GM10248 (cell line): ENCODE measurements at regions not wholly inside any gene's neighbourhood (a gene's known extent, or its start where the extent isn't known, plus 50 kb on each side); places are given as distances from the start of the nearest gene placed in this dataset.

Experiments used
- CTCF ChIA-PET: fragments of 300-600 bp; sonication (Branson Sonifier 250); formaldehyde crosslinking; extraction: SDS; loops from one replicate; lab custom pipeline; 2021; ENCODE audit warnings: antibody characterized with exemption; lab: Yijun Ruan, JAX
- POLR2A ChIA-PET: fragments of 350-650 bp; sonication (Branson Sonifier 250); formaldehyde crosslinking; extraction: SDS; loops from one replicate; lab custom pipeline; 2020; ENCODE audit warnings: antibody characterized with exemption; lab: Yijun Ruan, JAX
- DNase-seq: peaks from one replicate; pipeline ENCODE4 v3.0.0; 2012; ENCODE audit errors: extremely low spot score
- TF ChIP-seq, protein P1 (sequence below): IDR thresholded peaks from 2 replicates; pipeline ENCODE4 v1.5.1; 2012; ENCODE audit warnings: mild to moderate bottlenecking, low read depth; ENCODE audit errors: extremely low read depth, missing control alignments, control extremely low read depth

DNA sequence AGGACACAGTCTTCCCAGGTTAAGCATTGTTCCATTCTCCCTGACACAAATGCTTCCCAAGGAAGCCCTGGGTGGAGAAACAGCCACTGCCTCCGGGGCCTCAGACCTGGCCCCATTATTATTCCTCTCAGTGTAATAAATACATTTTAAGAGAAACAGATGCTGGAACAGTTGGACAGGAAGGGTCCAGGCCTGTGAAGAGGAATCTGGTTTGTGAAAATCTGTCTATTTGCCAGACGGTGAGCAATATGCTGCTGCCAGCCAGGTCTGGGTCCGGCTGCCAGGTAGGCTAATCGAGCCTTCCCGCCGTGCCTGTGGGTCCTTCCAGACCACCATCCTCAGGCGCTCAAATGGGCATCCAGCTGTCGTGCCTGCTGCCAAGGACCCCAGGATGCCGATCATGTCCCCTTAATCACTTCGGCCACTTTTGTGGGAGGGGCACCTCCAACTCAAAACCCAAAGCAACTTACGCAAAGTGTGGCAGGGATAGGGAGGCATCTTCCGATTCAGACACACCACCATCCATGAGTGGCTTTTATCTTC lies 528.4 kb downstream of the MIAT start:
- TF ChIP-seq, protein P1, sequence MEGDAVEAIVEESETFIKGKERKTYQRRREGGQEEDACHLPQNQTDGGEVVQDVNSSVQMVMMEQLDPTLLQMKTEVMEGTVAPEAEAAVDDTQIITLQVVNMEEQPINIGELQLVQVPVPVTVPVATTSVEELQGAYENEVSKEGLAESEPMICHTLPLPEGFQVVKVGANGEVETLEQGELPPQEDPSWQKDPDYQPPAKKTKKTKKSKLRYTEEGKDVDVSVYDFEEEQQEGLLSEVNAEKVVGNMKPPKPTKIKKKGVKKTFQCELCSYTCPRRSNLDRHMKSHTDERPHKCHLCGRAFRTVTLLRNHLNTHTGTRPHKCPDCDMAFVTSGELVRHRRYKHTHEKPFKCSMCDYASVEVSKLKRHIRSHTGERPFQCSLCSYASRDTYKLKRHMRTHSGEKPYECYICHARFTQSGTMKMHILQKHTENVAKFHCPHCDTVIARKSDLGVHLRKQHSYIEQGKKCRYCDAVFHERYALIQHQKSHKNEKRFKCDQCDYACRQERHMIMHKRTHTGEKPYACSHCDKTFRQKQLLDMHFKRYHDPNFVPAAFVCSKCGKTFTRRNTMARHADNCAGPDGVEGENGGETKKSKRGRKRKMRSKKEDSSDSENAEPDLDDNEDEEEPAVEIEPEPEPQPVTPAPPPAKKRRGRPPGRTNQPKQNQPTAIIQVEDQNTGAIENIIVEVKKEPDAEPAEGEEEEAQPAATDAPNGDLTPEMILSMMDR = no peak
- CTCF ChIA-PET = no interaction called here
- DNase-seq = no peak

GRCh38 chr22:27186643-27187042 lies 529.3 kb downstream of the MIAT start:
- TF ChIP-seq, protein P1 = no peak
- POLR2A ChIA-PET = no interaction called here
- no peak for DNase-seq
- CTCF ChIA-PET = no interaction called here

More for the DNA sequence above, 528.4 kb downstream of the MIAT start:
- POLR2A ChIA-PET = no interaction called here

DNA sequence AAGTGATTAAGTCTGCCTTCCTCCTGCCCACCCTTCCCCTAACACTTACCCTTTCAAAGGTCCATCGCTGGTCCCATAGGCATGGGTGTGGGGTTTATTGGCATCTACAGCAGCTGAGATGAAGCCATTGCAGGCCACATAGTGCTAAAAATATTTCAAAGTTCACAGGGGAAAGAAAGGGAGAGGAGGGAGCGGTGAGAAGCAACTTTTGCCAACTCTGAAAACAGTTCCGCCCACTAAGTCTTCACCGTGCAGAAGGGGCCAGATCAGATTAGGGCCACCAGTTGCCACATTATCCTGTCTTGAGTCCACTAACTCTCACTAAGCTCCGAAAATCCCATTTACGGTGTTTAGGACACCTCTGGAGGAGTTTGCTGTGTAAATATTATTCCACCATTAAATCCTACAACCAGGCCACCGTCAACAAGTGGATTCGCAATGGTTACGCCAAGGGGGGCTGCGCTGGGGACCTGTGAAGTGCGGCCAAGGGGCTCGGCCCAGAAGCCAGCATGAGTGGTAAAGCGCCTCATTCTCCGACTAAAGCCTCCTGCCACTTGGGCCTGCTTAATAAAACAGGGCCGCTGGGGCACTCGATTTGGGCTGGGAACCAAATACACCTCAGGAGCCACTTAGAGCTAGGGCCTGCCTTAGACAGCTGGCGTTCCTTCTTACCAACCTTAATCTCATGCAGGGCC lies 534.9 kb downstream of the MIAT start:
- TF ChIP-seq, protein P1 = no peak
- CTCF ChIA-PET = no interaction called here
- DNase-seq = no peak
- POLR2A ChIA-PET = no interaction called here

DNA sequence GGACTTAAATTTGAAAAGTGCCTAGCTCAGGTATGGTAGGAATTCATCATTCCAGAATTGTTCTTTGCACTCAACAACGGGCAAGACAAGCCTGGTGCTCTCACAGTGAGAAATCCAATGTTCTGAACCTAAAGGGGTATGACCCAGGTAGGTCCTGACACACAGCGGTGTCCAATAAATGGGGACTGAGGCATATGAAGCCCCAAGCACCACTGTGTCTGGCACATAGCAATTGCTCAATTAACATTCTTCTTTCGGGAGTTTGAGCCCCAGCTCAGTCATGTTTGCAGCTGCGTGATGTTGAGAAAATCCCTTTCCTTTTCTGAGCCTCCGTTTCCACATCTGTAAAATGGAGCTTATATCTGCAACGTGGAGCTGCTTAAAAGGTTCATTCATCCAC lies 535.8 kb downstream of the MIAT start:
- TF ChIP-seq, protein P1 = no peak

DNA sequence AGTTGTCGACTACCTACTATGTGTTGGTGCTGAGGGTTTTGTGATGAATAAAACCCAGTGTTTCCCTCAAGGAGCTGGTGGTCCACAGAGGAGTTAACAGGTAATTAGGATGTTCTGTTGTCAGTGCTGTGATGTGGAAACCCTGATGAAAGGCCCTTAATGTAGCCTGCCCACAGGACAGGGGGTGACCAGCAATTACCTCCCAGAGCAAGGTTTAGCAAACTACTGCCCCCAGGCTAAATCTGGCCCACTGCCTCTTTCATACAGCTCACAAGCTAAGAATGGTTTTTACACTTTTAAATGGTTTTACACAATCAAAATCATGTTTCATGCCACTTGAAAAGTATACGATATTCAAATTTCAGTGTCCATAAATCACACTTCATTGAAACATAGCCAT lies 536.2 kb downstream of the MIAT start:
- TF ChIP-seq, protein P1 = no peak
- DNase-seq = no peak
- ChIA-PET CTCF (no interaction called here), POLR2A (no interaction called here)

More for the DNA sequence above, 535.8 kb downstream of the MIAT start:
- DNase-seq = no peak
- POLR2A ChIA-PET = no interaction called here
- CTCF ChIA-PET = no interaction called here

DNA sequence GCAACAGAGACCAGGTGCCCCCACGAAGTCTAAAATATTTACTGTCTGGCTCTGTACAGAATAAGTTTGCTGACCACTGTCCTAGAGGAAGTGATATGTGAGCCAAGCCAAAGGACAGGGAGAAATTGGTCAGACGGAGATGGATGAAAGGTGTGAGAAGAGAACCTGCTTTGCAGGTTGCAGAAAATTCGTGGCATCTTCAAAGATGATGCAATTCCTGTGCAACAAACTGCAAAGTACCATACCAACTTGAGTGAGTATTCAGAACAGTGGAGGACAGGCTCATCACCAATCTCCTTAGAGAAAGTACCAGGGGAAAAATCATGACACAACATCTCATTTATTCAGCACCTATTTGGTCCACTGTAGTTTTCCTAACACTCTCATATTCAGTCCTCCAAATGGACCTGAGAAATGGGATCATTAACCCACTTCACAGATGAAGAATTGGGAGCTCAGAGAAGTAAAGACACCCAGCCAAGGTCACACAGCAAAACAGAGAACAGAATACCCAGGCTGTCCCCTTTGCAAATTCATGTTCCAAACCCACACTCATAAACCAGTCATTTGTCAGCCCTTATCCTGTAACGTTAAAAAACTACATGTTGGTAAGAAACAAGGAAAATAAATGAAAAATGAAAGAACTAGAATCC lies 536.8 kb downstream of the MIAT start:
- DNase-seq = no peak
- POLR2A ChIA-PET = no interaction called here
- CTCF ChIA-PET = no interaction called here
- TF ChIP-seq, protein P1 = no peak
